SK-N-MC (cell line): ENCODE measurements at regions not wholly inside any gene's neighbourhood (a gene's known extent, or its start where the extent isn't known, plus 50 kb on each side); places are given as distances from the start of the nearest gene placed in this dataset.

Experiments
- DNase-seq: peaks from one replicate; pipeline ENCODE4 v3.0.0-alpha.2; 2011; ENCODE audit warnings: low read depth, low spot score
- H3K27ac ChIP-seq: fragments of 200-600 bp; sonication (generic); 2 replicates; pipeline ENCODE4 v1.5.1; 2016; ENCODE audit warnings: mixed run types
- H3K36me3 ChIP-seq: fragments of 200-600 bp; sonication (generic); 2 replicates; pipeline ENCODE4 v1.6.1; 2017; ENCODE audit warnings: antibody characterized with exemption, low read length, mixed read lengths; ENCODE audit not compliant: insufficient read depth
- H3K4me3 ChIP-seq: fragments of 200-600 bp; sonication (generic); 2 replicates; pipeline ENCODE4 v1.5.1; 2016
- H3K9ac ChIP-seq: fragments of 200-600 bp; sonication (generic); 2 replicates; pipeline ENCODE4 v1.8.0; 2017; ENCODE audit warnings: mixed run types, mixed read lengths; ENCODE audit not compliant: insufficient read length
- H3K9me3 ChIP-seq: fragments of 200-600 bp; sonication (generic); 2 replicates; pipeline ENCODE4 v1.6.1; 2017; ENCODE audit warnings: low read depth, mild to moderate bottlenecking, antibody characterized with exemption, low read length, moderate library complexity, mixed read lengths
- EZH2 ChIP-seq: fragments of 200-600 bp; sonication (generic); IDR thresholded peaks from one replicate; pipeline ENCODE4 v1.6.1; 2017; ENCODE audit warnings: antibody characterized with exemption
- FOXP2 ChIP-seq: optimal IDR thresholded peaks from 2 replicates; pipeline ENCODE3; 2011; ENCODE audit warnings: mild to moderate bottlenecking, moderate library complexity; ENCODE audit not compliant: insufficient read depth; ENCODE audit errors: extremely low read length, control extremely low read depth
- POLR2AphosphoS5 ChIP-seq: IDR thresholded peaks from 2 replicates; pipeline ENCODE4 v1.6.1; 2012; ENCODE audit warnings: mild to moderate bottlenecking, low read depth, low read length, borderline replicate concordance

DNA sequence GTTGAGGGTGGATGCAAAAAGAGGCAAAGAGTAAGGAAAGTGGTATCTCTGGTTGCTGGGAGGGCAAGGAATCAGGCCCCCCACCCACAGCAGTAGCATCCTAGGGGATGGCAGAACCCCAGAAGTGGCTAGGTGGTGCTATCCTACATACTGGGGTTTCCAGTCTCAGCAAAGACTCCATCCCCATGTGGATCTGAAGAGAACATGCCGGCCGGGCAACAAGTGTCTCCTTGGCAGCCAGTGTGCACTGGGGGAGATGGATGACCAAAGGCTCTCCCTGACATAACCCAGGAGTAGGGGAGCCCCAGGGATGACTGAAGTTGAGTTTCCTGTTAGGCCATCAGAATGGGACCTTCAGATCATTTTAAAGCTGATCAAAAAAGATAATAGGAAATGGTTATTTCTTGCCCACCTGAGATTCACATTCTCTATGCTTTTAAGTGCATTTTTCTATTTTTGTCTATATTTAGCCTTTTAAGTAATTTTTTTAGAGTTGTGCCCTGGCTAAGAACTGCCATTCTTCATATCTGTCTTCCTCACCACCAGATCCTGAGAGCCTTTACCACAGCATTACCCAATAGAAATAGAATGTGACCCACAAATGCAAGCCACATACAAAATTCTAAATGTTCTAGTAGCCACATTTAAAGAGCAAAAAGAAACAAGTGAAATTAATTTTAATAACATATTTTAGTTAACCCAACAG, 78.7 kb upstream of the SMIM23 start:
- no peak overlapping the region for H3K4me3 ChIP-seq
- TF ChIP-seq POLR2AphosphoS5 (no peak), FOXP2 (no peak), EZH2 (no peak)

GRCh38 chr5:171707442-171707792, 78.2 kb upstream of the SMIM23 start:
- H3K9me3 ChIP-seq: no peaks in the 10 kb centered on the region
- TF ChIP-seq POLR2AphosphoS5 (no peak), EZH2 (no peak), FOXP2 (no peak)
- no peak overlapping the region for H3K9ac ChIP-seq
- no peak for DNase-seq
- H3K4me3 ChIP-seq: no peak overlapping the region
- H3K27ac ChIP-seq: no peak overlapping the region
- no peaks in the 10 kb centered on the region for H3K36me3 ChIP-seq

More for the DNA sequence above, 78.7 kb upstream of the SMIM23 start:
- no peak for DNase-seq
- Histone ChIP-seq H3K9ac (no peak overlapping the region), H3K36me3 (no peaks in the 10 kb centered on the region), H3K9me3 (no peaks in the 10 kb centered on the region), H3K27ac (no peak overlapping the region)

DNA sequence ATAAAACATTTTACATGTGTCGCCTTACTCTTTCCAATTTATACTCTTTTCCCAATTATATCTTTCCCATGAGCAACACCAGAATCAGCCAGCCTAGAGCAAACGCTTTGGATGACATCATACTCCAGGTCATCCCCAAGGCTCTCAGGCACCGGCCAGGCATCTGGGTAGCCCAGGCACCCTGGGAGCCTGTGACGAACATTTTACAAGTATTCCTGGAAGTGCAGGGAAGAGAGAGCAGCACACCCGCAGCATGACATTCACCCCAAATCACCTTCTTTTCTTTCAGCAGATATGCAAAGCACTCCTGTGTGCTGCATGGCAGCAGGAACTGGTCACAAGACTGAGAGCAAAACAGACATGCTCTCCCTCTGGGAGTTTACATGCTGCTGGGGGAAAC, 75.7 kb upstream of the SMIM23 start:
- H3K9ac ChIP-seq: no peak overlapping the region
- no peak overlapping the region for H3K4me3 ChIP-seq
- H3K27ac ChIP-seq: no peak overlapping the region
- no peaks in the 10 kb centered on the region for H3K9me3 ChIP-seq
- DNase-seq: no peak
- TF ChIP-seq EZH2 (no peak), FOXP2 (no peak), POLR2AphosphoS5 (no peak)
- H3K36me3 ChIP-seq: no peaks in the 10 kb centered on the region

DNA sequence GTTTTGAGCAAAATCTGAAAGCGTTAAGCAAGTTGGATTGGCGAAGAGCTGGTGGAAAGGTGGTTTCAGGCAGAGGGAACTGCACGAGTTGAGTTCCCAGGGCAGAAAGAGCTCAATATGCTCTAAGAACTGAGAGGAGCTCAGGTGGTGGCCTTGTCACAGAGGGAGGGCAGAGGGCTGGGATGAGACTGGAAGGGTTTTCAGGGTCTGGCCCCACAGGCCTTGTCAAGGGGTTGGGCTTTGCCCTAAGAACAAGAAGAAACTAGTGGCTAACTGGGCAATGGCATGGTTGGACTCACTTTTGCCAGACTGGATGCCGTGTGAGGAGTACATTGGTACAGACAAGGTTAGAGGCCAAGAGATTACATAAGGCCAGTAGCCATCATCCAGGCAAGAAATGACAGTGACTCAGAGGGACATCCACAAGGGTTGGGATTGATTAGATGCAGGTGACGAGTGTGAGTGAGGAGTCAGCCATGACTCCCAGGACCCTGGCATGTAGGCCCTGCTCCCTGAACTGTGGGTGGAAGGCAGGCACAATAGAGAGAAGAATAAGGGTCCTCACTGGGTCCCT, 75.1 kb upstream of the SMIM23 start:
- H3K36me3 ChIP-seq: no peaks in the 10 kb centered on the region
- H3K27ac ChIP-seq: no peak overlapping the region
- no peak overlapping the region for H3K9ac ChIP-seq
- no peak overlapping the region for H3K4me3 ChIP-seq
- TF ChIP-seq EZH2 (no peak), FOXP2 (no peak), POLR2AphosphoS5 (no peak)
- DNase-seq: no peak
- H3K9me3 ChIP-seq: no peaks in the 10 kb centered on the region

DNA sequence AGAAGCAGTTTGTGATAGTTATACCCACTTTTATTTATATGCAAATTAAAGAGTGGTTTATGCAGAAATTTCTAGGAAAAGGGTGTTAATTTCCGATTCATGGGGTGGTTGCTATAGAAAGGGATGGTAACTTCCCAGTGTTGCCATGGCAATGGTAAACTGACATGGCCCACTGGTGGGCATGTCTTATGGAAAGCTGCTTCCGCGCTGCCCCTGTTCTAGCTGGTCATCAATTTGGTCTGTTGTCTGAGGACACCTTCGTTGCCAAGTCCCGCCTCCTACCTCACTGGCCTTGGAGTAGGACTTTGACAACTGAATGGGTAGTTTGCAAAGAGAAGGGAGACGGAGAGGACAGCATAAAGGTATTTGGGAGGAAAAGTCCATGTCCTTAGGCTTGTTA, 74.0 kb upstream of the SMIM23 start:
- Histone ChIP-seq H3K36me3 (no peaks in the 10 kb centered on the region), H3K9ac (no peak overlapping the region), H3K4me3 (no peak overlapping the region), H3K27ac (no peak overlapping the region), H3K9me3 (no peaks in the 10 kb centered on the region)
- TF ChIP-seq FOXP2: no peak
- TF ChIP-seq EZH2: no peak
- no peak for DNase-seq

DNA sequence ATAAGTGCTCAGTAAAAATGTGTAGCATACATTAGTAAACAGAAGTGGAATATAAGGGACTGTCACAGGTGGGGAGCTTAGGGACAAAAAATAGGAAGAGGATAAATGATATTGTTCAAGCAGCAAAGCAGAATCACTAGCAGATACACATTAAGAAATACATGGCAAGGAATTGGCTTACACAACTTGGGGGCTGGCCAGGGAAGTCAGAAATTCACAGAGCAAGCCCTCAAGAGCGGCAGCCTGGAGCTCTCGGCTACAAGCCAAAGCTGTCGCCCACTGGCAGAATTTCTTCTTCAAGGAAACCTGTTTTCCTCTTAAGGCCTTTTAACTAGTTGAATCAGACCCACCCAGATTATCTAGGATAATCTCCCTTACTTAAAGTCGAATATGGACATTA, 73.0 kb upstream of the SMIM23 start:
- no peak overlapping the region for H3K4me3 ChIP-seq
- no peak for TF ChIP-seq FOXP2
- TF ChIP-seq EZH2: no peak
- no peak for TF ChIP-seq POLR2AphosphoS5
- no peaks in the 10 kb centered on the region for H3K9me3 ChIP-seq
- H3K36me3 ChIP-seq: no peaks in the 10 kb centered on the region
- H3K9ac ChIP-seq: no peak overlapping the region
- no peak overlapping the region for H3K27ac ChIP-seq
- DNase-seq: no peak

GRCh38 chr5:171713152-171713551, 72.5 kb upstream of the SMIM23 start:
- H3K4me3 ChIP-seq: no peak overlapping the region
- TF ChIP-seq FOXP2 (no peak), POLR2AphosphoS5 (no peak), EZH2 (no peak)
- no peak overlapping the region for H3K9ac ChIP-seq
- no peaks in the 10 kb centered on the region for H3K36me3 ChIP-seq
- no peak for DNase-seq
- no peaks in the 10 kb centered on the region for H3K9me3 ChIP-seq
- H3K27ac ChIP-seq: no peak overlapping the region

- H3K36me3 ChIP-seq: no peaks in the 10 kb centered on the region
- H3K4me3 ChIP-seq: no peak overlapping the region
- H3K9me3 ChIP-seq: no peaks in the 10 kb centered on the region
- H3K9ac ChIP-seq: no peak overlapping the region
- H3K27ac ChIP-seq: no peak overlapping the region
- TF ChIP-seq FOXP2 (no peak), POLR2AphosphoS5 (no peak), EZH2 (no peak)
- no peak for DNase-seq
These were observed 71.4 kb upstream of the SMIM23 start for GRCh38 chr5:171714261-171714660.

DNA sequence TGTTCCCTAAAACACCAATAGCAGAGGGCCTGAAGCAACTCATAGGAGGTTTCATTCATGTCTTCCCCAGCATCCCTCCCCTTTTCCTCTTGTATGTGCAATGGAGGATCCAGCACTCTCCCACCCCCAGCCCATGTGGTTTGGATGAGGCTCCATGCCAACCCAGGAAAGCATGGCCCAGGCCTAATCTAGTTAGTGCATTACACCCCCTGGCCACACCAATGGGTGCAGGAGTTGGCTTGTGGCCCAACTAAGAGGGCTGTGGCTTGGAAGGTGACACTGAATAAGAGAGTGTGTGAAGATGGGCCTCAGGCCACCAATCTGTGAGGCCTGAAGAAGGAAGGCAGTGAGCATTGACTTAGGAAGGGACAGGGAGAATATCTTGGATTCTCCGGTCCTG, 70.8 kb upstream of the SMIM23 start:
- TF ChIP-seq POLR2AphosphoS5 (no peak), EZH2 (no peak), FOXP2 (no peak)
- no peak overlapping the region for H3K9ac ChIP-seq
- no peak overlapping the region for H3K27ac ChIP-seq
- DNase-seq: no peak
- no peaks in the 10 kb centered on the region for H3K9me3 ChIP-seq
- no peaks in the 10 kb centered on the region for H3K36me3 ChIP-seq
- H3K4me3 ChIP-seq: no peak overlapping the region
